ENCODE measurements at regions not wholly inside any gene's neighbourhood (a gene's known extent, or its start where the extent isn't known, plus 50 kb on each side); places are given as distances from the start of the nearest gene placed in this dataset.
"Not testable (repeated sequence)": the region's sequence is repeated elsewhere in the genome, so short reads cannot be mapped to it uniquely, and the experiment has no call there.

DNA sequence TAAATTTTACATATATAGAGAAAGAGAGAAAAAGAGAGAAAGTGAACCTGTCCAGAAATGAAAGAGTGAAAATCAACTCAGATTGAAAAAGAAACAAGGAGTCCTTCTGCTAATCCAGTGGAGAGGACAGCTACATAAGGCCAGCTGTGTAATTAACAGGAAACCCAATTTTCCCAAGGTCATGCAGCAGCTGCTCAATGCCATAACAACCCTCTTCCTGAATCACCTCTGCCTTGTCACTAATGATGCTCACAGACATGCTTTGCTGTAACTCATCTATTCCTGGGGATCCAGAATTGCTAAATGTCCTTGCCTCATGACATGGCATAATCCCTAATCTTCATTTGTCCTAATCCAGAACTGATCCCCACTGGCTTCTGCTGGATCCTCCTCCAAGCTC, 288.6 kb downstream of the NEBL start:
- no peaks in the 10 kb centered on the region for H3K27me3 ChIP-seq (ENCODE audit: insufficient read depth, low read length)
- no peak overlapping the region for H3K9ac ChIP-seq (ENCODE audit: low read depth, low read length)
- H3K27ac ChIP-seq (ENCODE audit: low read length): no peak overlapping the region
- H3K4me1 ChIP-seq (ENCODE audit: insufficient read depth, low read length): no peaks in the 10 kb centered on the region
- no peak overlapping the region for H3K4me3 ChIP-seq (ENCODE audit: low read length)
- no peaks in the 10 kb centered on the region for H3K9me3 ChIP-seq (ENCODE audit: insufficient read depth, low read depth, low read length)
- H3K36me3 ChIP-seq (ENCODE audit: insufficient read depth, low read depth, low read length): no peaks in the 10 kb centered on the region

GRCh38 chr10:20606985-20607384, 290.1 kb downstream of the NEBL start:
- H3K36me3 ChIP-seq (ENCODE audit: insufficient read depth, low read depth, low read length): no peaks in the 10 kb centered on the region
- no peak overlapping the region for H3K4me3 ChIP-seq (ENCODE audit: low read length)
- H3K27me3 ChIP-seq (ENCODE audit: insufficient read depth, low read length): no peaks in the 10 kb centered on the region
- no peak overlapping the region for H3K9ac ChIP-seq (ENCODE audit: low read depth, low read length)
- H3K4me1 ChIP-seq (ENCODE audit: insufficient read depth, low read length): no peaks in the 10 kb centered on the region
- H3K9me3 ChIP-seq (ENCODE audit: insufficient read depth, low read depth, low read length): no peaks in the 10 kb centered on the region
- H3K27ac ChIP-seq (ENCODE audit: low read length): no peak overlapping the region

DNA sequence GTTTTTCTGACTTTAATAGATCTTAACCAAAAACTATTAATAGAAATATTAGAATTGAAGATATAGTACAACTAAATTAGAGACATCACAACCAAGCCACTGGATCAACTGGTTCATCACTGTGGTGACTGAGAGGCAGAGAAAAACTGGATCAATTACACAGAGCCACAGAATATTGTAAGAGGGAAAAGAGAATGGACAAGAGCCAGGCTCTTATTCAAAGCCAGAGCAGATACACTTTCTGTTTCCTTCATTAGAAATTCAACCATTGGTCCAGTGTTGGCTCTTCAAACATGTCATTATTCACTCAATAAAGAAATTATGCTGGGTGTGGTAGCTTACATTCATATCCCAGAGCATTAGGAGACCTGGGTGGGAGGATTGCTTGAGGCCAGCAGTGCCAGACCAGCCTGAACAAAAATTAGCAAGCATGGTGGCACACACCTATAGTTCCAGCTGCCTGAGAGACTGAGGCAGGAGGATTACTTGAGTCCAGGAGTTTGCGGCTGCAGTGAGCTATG, 295.1 kb downstream of the NEBL start:
- Histone ChIP-seq H3K27me3 (ENCODE audit: insufficient read depth, low read length) (no peaks in the 10 kb centered on the region), H3K4me3 (ENCODE audit: low read length) (no peak overlapping the region), H3K27ac (ENCODE audit: low read length) (no peak overlapping the region), H3K9me3 (ENCODE audit: insufficient read depth, low read depth, low read length) (no peaks in the 10 kb centered on the region), H3K9ac (ENCODE audit: low read depth, low read length) (no peak overlapping the region), H3K36me3 (ENCODE audit: insufficient read depth, low read depth, low read length) (no peaks in the 10 kb centered on the region), H3K4me1 (ENCODE audit: insufficient read depth, low read length) (peaks cover 11% of the 10 kb centered on the region; the same call in 1 of the 2 replicates)

DNA sequence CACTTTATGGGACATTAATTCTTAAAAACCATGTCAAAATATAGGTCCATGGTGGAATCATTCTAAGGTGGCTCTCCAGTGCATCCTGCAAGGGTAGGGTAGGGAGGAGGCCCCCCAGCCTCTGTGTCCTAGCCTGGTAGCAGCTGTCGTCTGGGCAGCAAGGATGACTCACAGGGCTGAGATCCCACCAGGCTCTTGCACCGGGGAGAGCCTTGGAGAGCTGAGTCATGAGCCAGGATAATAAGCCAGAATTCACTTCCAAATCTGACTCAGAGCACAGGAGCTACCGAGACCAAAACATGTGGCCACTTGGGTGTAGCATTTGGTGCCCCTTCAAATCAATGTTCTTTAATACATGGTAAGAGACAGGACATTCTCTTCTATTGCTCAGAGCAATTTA, 298.5 kb downstream of the NEBL start:
- Histone ChIP-seq H3K4me1 (ENCODE audit: insufficient read depth, low read length) (peaks cover 16% of the 10 kb centered on the region; the same call in 1 of the 2 replicates), H3K9me3 (ENCODE audit: insufficient read depth, low read depth, low read length) (no peaks in the 10 kb centered on the region), H3K27me3 (ENCODE audit: insufficient read depth, low read length) (no peaks in the 10 kb centered on the region), H3K27ac (ENCODE audit: low read length) (no peak overlapping the region), H3K36me3 (ENCODE audit: insufficient read depth, low read depth, low read length) (no peaks in the 10 kb centered on the region), H3K9ac (ENCODE audit: low read depth, low read length) (no peak overlapping the region), H3K4me3 (ENCODE audit: low read length) (no peak overlapping the region)

DNA sequence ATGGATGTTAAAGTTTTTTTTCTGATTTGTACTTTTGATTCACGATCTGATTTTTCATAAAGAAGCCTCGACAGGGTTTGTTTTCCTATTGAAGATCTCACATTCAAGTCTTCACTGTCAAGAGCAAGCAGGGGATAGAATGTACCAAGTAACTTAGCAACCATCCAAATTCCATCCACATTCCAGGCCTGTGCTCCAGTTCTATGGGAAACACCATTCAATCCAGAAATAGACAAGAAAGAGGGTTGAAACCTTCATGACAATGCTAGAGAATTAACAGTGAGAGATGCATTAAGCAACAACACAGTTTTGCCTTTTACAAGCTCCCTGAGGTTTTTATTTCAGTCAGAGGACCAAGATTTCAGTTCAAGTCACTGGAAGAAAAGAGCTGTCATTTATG, 300.2 kb downstream of the NEBL start:
- Histone ChIP-seq H3K4me1 (ENCODE audit: insufficient read depth, low read length) (peaks cover 16% of the 10 kb centered on the region; the same call in 1 of the 2 replicates), H3K27me3 (ENCODE audit: insufficient read depth, low read length) (no peaks in the 10 kb centered on the region), H3K9me3 (ENCODE audit: insufficient read depth, low read depth, low read length) (no peaks in the 10 kb centered on the region), H3K27ac (ENCODE audit: low read length) (no peak overlapping the region), H3K9ac (ENCODE audit: low read depth, low read length) (no peak overlapping the region), H3K36me3 (ENCODE audit: insufficient read depth, low read depth, low read length) (no peaks in the 10 kb centered on the region), H3K4me3 (ENCODE audit: low read length) (no peak overlapping the region)

GRCh38 chr10:20596065-20596755, 300.9 kb downstream of the NEBL start:
- no peaks in the 10 kb centered on the region for H3K27me3 ChIP-seq (ENCODE audit: insufficient read depth, low read length)
- no peak overlapping the region for H3K9ac ChIP-seq (ENCODE audit: low read depth, low read length)
- no peaks in the 10 kb centered on the region for H3K9me3 ChIP-seq (ENCODE audit: insufficient read depth, low read depth, low read length)
- H3K4me3 ChIP-seq (ENCODE audit: low read length): no peak overlapping the region
- H3K36me3 ChIP-seq (ENCODE audit: insufficient read depth, low read depth, low read length): no peaks in the 10 kb centered on the region
- H3K4me1 ChIP-seq (ENCODE audit: insufficient read depth, low read length): peaks cover 16% of the 10 kb centered on the region; the same call in 1 of the 2 replicates
- H3K27ac ChIP-seq (ENCODE audit: low read length): no peak overlapping the region

- Histone ChIP-seq H3K36me3 (ENCODE audit: insufficient read depth, low read depth, low read length) (no peaks in the 10 kb centered on the region), H3K4me3 (ENCODE audit: low read length) (no peak overlapping the region), H3K9me3 (ENCODE audit: insufficient read depth, low read depth, low read length) (no peaks in the 10 kb centered on the region), H3K4me1 (ENCODE audit: insufficient read depth, low read length) (peaks cover 14% of the 10 kb centered on the region; the same call in 1 of the 2 replicates), H3K27me3 (ENCODE audit: insufficient read depth, low read length) (no peaks in the 10 kb centered on the region), H3K27ac (ENCODE audit: low read length) (no peak overlapping the region), H3K9ac (ENCODE audit: low read depth, low read length) (no peak overlapping the region)
Observed at GRCh38 chr10:20593649-20594048, 303.5 kb downstream of the NEBL start.

DNA sequence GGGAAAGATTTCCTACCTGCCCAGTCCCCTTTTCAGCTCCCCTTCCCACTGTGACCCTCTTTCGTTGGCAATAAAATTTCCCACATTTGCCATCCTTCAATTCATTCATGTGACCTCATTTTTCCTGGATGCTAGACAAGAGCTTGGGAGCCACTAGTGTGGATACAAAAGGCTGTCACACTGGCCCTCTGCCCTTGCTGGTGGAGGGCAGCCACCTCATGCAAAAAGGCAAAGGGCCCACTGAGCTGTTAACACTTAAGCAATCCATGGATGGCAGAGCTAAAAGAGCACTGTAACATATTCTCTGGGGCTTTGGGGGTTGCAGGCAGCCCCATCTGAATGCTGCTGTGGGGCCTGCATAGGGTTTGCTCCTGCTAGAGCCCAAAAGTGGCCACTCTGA, 315.1 kb downstream of the NEBL start:
- Histone ChIP-seq H3K36me3 (ENCODE audit: insufficient read depth, low read depth, low read length) (no peaks in the 10 kb centered on the region), H3K27me3 (ENCODE audit: insufficient read depth, low read length) (no peaks in the 10 kb centered on the region), H3K4me3 (ENCODE audit: low read length) (no peak overlapping the region), H3K9ac (ENCODE audit: low read depth, low read length) (no peak overlapping the region), H3K9me3 (ENCODE audit: insufficient read depth, low read depth, low read length) (peaks cover 19% of the 10 kb centered on the region), H3K4me1 (ENCODE audit: insufficient read depth, low read length) (no peaks in the 10 kb centered on the region), H3K27ac (ENCODE audit: low read length) (no peak overlapping the region)

- no peaks in the 10 kb centered on the region for H3K36me3 ChIP-seq (ENCODE audit: insufficient read depth, low read depth, low read length)
- no peaks in the 10 kb centered on the region for H3K27me3 ChIP-seq (ENCODE audit: insufficient read depth, low read length)
- H3K4me3 ChIP-seq (ENCODE audit: low read length): no peak overlapping the region
- no peaks in the 10 kb centered on the region for H3K9me3 ChIP-seq (ENCODE audit: insufficient read depth, low read depth, low read length)
- H3K4me1 ChIP-seq (ENCODE audit: insufficient read depth, low read length): no peaks in the 10 kb centered on the region
- no peak overlapping the region for H3K9ac ChIP-seq (ENCODE audit: low read depth, low read length)
- H3K27ac ChIP-seq (ENCODE audit: low read length): no peak overlapping the region
Observed at GRCh38 chr10:20573924-20574323, 323.2 kb downstream of the NEBL start.

- not testable (repeated sequence) for H3K27me3 ChIP-seq (ENCODE audit: insufficient read depth, low read length); H3K9ac ChIP-seq (ENCODE audit: low read depth, low read length); H3K36me3 ChIP-seq (ENCODE audit: insufficient read depth, low read depth, low read length); H3K4me3 ChIP-seq (ENCODE audit: low read length); H3K4me1 ChIP-seq (ENCODE audit: insufficient read depth, low read length); H3K27ac ChIP-seq (ENCODE audit: low read length)
- peaks cover 11% of the 10 kb centered on the region for H3K9me3 ChIP-seq (ENCODE audit: insufficient read depth, low read depth, low read length)
Observed at GRCh38 chr10:20555990-20556389, 341.1 kb downstream of the NEBL start.

GRCh38 chr10:20552382-20552781, 344.7 kb downstream of the NEBL start:
- Histone ChIP-seq H3K27ac (ENCODE audit: low read length) (no peak overlapping the region), H3K36me3 (ENCODE audit: insufficient read depth, low read depth, low read length) (no peaks in the 10 kb centered on the region), H3K4me1 (ENCODE audit: insufficient read depth, low read length) (no peaks in the 10 kb centered on the region), H3K27me3 (ENCODE audit: insufficient read depth, low read length) (no peaks in the 10 kb centered on the region), H3K4me3 (ENCODE audit: low read length) (no peak overlapping the region), H3K9ac (ENCODE audit: low read depth, low read length) (no peak overlapping the region), H3K9me3 (ENCODE audit: insufficient read depth, low read depth, low read length) (peaks cover 11% of the 10 kb centered on the region)

DNA sequence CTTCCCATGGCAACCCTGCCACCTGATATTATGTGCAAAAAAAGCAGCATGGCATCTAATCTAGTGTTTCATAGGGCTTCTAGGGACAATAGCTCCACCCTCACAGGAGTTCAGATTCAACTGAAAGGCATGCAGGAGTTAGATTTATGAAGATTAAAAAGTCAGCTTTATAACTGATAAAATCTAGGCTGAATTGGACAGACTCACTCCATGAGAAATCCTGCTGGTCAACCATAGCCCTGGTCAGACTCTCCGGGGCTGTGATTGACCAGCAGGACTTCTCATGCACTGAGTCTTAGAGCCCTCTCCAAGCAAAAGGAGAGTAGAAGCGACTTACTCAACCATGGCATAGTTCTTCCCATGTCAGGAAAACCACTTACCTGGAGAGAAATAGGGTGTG, 345.4 kb downstream of the NEBL start:
- no peak overlapping the region for H3K4me3 ChIP-seq (ENCODE audit: low read length)
- no peaks in the 10 kb centered on the region for H3K4me1 ChIP-seq (ENCODE audit: insufficient read depth, low read length)
- no peaks in the 10 kb centered on the region for H3K27me3 ChIP-seq (ENCODE audit: insufficient read depth, low read length)
- no peak overlapping the region for H3K27ac ChIP-seq (ENCODE audit: low read length)
- H3K36me3 ChIP-seq (ENCODE audit: insufficient read depth, low read depth, low read length): no peaks in the 10 kb centered on the region
- peaks cover 11% of the 10 kb centered on the region for H3K9me3 ChIP-seq (ENCODE audit: insufficient read depth, low read depth, low read length)
- H3K9ac ChIP-seq (ENCODE audit: low read depth, low read length): no peak overlapping the region
